ENCODE measurements at regions not wholly inside any gene's neighbourhood (a gene's known extent, or its start where the extent isn't known, plus 50 kb on each side); places are given as distances from the start of the nearest gene placed in this dataset.
"Not testable (repeated sequence)": the region's sequence is repeated elsewhere in the genome, so short reads cannot be mapped to it uniquely, and the experiment has no call there.

DNA sequence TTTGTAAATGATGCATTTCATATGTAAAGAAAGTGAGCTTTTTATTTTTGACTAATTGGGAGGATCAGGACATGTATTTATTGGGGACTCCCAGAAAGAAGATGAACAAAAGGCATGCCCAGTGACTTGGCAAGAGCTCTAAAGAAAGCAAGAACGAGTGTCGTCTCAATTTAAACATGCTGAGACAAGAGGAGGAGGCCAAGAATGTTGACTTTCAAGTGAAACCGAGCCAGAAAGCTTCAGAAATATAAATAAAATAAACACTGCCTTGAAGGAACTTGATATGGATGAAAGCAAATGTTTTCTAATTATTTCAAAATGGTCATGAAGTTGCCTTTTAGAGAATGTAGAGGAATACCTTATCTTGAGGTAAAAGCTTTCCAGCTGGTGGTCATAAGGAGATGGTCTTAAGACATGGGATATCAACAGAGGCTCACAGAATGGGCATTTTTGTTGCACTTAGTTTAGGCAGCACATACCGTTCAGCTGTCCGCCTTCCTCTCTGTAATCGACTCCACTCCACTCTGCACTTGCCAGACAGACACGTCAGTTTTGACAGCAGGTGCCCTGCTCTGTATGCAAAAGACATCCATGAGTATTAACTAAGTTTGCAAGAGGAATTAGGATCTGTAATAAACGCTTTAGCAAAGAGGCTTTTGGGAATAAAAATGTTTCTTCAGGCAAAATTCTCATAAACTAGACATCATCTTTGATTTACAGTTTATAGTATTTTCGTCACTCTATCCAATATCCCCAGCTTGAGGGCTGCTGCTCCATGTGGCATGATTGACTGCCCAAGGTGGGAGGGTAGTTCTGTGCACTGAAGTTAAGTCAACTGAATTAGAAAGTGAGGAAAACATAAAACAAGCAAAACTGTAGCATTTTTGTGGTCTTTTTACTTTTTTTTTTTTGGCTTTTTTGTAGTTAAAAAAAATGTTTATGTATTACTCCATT, 613.1 kb downstream of the PKHD1 start:
- intact Hi-C loops (cut with DNase I): no loop called here
- DNase-seq: no peak

GRCh38 chr6:51477711-51478311, 609.6 kb downstream of the PKHD1 start:
- intact Hi-C loops (cut with DNase I): no loop called here

GRCh38 chr6:51479296-51479695, 608.1 kb downstream of the PKHD1 start:
- DNase-seq: no peak
- intact Hi-C loops (cut with DNase I): no loop called here

More at GRCh38 chr6:51477711-51478311, 609.6 kb downstream of the PKHD1 start:
- DNase-seq: no peak

DNA sequence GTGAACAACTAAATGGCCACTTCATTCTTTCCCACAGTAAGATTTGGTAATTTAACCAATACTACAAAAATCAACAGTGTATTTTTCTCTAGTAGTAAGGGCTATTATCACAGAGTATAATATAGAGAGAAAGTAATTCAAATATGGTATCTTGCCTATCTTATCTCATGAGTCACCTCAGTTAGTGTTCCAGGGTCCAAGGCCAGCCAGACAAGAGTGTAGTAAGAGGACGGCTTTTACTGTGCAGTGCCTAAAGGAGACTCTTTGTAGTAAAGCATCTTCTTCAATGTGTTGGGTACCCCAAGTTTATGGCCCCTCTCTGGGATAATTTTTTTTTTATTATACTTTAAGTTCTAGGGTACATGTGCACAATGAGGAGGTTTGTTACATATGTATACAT, 607.4 kb downstream of the PKHD1 start:
- intact Hi-C loops (cut with DNase I): no loop called here
- DNase-seq: no peak

DNA sequence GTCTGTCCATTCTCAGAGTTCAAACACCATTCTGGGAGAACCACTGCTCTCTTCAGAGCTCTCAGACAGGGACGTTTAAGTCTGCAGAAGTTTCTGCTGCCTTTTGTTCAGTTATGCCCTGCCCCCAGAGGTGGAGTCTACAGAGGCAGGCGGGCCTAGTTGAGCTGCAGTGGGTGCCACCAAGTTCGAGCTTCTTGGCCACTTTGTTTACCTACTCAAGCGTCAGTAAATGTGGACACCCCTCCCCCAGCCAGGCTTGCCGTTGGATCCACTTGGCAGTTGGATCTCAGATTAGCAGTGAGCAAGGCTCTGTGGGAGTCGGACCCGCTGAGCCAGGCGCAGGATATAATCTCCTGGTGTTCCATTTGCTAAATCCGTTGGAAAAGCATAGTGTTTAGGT, 601.5 kb downstream of the PKHD1 start:
- DNase-seq; intact Hi-C loops (cut with DNase I): not testable (repeated sequence)

- no peak for DNase-seq
- intact Hi-C loops (cut with DNase I): no loop called here
Measured at GRCh38 chr6:51487937-51488336, 599.5 kb downstream of the PKHD1 start.

DNA sequence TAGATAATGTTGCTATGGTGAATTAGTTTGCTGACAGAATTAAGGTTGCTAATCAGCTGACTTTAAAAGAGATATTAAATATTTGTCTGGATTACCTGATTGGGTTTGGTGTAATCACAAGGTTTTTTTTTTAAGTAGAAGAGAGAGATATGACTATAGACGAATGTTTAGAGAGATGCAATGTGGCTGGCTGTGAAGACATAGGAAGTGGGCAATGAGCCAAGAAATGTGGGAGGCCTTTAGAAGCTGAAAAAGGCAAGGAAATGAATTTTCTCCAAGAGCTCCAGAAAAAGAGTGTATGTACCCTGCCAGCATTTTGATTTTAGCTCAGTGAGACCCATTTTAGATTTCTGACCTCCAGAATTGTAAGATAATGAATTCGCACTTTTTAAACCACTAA, 598.3 kb downstream of the PKHD1 start:
- intact Hi-C loops (cut with DNase I): no loop called here
- no peak for DNase-seq

- DNase-seq: no peak
- intact Hi-C loops (cut with DNase I): no loop called here
Measured at GRCh38 chr6:51490101-51490500, 597.3 kb downstream of the PKHD1 start.

- no peak for DNase-seq
- intact Hi-C loops (cut with DNase I): no loop called here
Measured at GRCh38 chr6:51494342-51494741, 593.1 kb downstream of the PKHD1 start.

DNA sequence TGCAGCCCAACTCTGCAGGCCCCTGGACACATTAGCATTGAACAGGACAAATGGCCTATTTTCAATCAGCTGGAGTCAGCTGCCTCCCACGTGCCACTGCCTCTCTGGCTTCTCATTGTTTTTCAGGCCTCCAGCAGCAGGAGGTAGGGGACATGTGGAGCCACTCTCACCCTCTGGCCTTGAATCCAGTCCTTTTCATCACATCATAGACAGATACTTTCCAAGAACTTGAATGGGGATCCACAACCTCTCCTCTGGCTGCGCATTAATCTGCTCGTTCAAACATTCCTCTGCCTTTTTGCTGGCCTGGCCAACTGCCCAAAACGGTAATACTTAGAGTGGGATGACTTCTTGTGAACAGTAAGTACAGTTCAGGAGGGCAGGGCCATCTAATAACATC, 592.3 kb downstream of the PKHD1 start:
- peak; percentile 41 to 91 (median 77) for DNase-seq
- intact Hi-C loops (cut with DNase I): no loop called here

GRCh38 chr6:51495610-51496396, 591.6 kb downstream of the PKHD1 start:
- DNase-seq: no peak

DNA sequence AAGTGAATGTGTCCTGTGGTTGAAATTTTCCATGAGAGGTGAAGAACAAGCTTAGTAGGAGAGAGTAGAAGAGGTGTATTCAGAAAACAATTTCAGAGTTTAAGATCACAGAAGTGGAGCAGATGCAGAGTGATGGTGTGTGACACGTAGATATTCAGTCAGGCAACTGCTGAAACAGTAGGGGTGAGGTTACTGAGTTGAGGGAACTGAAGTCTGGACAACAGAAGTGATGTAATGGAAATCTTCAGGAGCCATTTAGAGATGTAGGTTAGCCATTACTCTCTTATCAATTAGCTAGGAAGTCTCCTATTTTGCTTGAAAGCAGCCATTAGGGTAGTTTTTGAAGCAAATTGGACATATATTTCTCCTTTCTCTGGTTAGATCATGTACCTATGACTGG, 584.4 kb downstream of the PKHD1 start:
- no peak for DNase-seq
- intact Hi-C loops (cut with DNase I): no loop called here

More at GRCh38 chr6:51495610-51496396, 591.6 kb downstream of the PKHD1 start:
- intact Hi-C loops (cut with DNase I): no loop called here

DNA sequence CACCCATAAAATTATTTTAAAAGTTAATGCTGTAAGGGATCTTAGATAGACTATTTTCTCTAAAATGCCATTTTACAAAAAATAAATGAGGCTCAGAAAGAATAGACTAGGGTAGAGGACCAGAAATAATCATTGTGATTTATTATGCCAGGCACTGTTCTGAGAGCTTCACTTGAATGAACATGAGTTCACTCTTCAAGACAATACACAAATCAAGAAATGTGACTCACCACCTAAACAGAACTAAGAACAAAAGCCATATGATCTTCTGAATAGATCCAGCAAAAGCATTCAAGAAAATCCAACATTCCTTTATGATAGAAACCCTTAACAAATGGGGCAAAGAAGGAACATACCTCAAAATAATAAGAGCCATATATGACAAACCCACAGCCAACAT, 582.0 kb downstream of the PKHD1 start:
- no peak for DNase-seq
- intact Hi-C loops (cut with DNase I): no loop called here

DNA sequence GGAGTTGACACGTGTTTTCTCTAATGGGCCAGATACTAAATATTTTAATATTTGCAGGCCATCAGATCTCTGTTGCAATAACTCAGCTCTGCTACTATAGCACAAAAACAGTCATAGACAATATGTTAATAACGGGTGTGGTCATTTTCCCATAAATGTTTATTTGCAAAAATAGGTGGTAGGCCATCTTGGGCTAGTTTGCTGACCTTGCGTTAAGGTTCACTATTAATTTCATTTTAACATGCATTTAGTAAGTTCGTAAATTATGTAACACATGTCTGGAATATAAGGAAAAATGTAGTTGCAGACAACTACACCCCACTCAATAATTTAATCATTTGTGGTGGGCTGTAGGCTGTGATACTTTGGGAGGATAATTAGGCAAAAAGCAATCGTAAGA, 577.8 kb downstream of the PKHD1 start:
- no peak for DNase-seq
- intact Hi-C loops (cut with DNase I): no loop called here

GRCh38 chr6:51511081-51511480, 576.3 kb downstream of the PKHD1 start:
- intact Hi-C loops (cut with DNase I): no loop called here

GRCh38 chr6:51513891-51514747, 573.3 kb downstream of the PKHD1 start:
- intact Hi-C loops (cut with DNase I): no loop called here
- DNase-seq: no peak

More at GRCh38 chr6:51511081-51511480, 576.3 kb downstream of the PKHD1 start:
- no peak for DNase-seq

DNA sequence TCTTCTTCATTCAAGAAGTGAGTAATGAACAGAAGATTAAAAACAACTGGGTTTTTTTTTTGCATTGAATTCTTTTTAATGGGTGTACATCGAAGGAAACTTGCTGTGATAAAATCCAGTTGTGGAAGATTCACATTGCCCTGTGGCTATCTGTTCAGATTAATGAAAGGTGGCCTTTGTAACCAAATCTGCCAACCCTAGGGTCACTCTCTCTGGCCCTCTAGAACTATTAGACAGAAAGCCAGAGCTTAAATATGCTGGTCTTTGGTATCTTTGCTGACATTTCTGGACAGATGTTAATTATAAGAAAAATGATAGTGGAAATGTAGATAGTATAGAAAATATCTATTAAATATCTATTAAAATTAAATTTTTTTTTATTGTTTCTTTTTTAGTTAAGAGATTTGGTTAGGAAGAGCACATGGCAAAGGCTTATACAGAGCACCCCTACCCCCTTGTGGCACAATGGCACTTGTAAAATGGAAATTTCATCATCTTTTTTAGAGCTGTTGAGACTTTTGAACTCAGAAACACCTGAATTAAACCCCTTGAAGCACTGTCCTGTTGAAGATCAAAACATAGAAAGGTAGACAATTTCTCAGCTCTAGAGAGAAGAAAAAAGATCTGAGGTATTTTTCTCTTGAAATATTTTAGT, 572.5 kb downstream of the PKHD1 start:
- no peak for DNase-seq
- intact Hi-C loops (cut with DNase I): no loop called here

DNA sequence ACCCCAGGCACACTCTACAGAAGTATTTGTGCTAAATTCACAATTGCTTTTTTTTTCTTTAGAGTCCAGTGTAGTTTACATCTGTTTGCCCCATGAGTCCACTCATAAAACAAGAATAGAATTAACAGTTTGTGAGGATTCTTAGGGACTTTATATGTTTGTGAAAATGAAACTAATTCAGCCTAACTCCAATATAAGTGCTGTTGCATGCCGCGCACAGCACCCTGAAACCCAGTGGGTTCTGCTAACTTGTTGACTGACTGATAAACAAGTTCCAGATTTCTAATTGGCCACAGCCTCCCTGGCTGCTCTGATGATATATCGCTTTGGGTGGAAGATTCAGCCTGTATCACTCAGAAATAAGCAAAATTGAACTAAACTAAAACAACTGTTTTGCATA, 561.4 kb downstream of the PKHD1 start:
- intact Hi-C loops (cut with DNase I): no loop called here
- no peak for DNase-seq
